SK-N-DZ (cell line): ENCODE measurements at regions not wholly inside any gene's neighbourhood (a gene's known extent, or its start where the extent isn't known, plus 50 kb on each side); places are given as distances from the start of the nearest gene placed in this dataset.

ENCODE experiments used
- DNase-seq: peaks from one replicate; pipeline ENCODE4 v3.0.0-alpha.2; 2015; ENCODE audit warnings: low spot score

DNA sequence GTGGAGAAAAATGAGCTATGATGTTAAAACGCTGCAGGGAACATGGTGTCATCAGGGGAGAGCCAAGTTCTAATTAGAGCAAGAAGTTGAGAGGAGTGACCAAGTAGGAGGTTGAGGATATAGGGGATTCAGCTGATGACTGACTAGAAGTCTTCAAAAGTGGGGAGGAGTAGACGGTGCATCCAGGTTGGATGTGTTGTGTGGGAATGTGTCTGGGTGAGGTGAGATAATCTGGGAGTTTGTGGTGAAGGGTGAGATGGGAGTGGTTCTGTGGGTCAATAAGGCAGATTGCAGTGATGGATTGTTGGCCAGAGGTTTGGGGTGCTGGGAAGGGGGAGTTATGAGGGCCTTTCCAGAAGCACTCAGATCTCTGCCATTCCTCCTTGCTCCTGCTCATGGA, 72.0 kb upstream of the IRF2BP2 start:
- DNase-seq: no peak

DNA sequence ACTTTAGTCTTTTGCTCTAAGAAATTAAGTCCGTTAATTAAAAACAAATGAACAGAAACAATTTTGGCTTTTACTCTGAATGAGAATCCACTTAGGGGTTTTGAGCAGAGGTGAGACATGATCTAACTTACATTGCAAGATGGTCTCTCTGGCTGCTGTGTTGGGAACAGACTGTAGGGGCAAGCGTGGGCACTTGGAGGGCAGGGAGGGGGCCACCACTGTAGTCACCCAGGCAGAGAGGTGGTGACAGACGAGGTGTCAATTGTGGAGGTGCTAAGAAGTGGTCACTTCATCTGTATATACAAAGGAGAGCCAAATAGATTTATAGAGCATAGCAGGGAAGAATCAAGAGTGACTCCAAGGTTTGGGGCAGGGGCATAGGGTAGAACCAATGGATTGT, 71.1 kb upstream of the IRF2BP2 start:
- no peak for DNase-seq

DNA sequence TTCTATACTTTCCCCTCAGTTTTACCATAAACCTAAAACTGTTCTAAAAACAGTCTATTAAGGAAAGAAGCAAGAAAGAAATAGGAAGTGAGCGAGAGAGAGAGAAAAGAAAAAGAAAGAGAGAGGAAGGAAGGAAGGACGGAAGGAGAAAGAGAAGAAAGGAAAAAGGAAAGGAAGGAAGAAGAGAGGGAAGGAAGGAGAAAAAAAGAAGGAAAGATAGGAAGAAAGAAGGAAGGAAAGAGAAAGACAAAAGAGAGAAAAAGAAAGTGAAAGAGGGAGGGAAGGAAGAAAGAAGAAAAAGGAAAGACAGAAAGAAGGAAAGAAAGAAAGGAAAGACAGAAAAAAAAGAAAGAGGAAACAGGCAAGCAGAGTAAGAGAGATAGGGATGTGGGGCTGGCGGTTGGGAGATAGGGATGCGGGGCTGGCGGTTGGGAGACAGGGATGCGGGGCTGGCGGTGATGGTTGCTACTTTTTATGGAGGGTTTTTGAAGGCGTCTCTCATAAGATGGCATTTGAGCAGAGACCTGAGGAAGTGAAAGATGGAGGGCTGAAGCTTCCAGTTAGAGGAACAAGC, 70.4 kb upstream of the IRF2BP2 start:
- no peak for DNase-seq

DNA sequence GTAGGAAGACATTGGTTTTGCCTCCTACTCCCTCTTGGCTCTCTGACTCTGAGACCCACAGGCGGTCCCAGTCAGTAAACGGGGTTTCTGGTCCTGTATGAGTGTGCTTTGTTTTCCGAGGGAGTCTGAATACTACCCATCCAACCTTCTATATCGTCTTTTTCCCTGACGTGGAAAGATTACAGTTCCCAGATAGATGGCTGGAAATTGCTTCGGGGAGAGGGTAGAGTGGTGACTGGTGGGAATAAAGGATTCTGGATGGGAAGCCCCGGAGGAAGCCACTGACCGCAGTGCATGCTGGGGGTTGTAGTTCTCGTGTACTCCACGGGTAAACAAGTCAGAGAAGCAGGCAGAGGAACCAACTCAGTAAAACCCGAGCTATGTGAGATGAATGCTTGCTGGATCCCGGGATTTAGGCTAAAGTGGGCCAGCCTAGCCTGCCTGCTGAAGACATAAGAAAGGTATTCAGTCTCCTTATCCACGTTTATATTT, 66.2 kb upstream of the IRF2BP2 start:
- DNase-seq: peak; percentile 82

DNA sequence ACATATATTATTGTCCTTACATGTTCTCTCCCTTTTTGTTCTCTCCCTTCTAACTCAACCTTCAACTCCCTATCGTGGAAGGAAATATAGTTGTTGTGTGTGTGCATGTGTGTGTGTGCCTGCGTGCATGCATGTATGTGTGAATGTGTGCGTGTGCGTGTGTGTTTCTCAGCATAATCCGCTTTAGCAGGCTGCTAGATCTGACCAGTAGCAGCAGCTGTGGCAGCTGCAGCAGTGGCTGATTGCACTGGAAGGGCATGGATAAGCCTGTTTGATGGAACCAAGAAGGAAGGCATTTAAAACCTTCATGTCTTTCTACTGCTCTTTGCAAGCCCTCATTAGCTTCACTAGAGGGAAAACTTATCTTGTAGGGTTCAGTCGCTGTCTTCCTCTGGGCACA, 65.6 kb upstream of the IRF2BP2 start:
- DNase-seq: peak; percentile 21

DNA sequence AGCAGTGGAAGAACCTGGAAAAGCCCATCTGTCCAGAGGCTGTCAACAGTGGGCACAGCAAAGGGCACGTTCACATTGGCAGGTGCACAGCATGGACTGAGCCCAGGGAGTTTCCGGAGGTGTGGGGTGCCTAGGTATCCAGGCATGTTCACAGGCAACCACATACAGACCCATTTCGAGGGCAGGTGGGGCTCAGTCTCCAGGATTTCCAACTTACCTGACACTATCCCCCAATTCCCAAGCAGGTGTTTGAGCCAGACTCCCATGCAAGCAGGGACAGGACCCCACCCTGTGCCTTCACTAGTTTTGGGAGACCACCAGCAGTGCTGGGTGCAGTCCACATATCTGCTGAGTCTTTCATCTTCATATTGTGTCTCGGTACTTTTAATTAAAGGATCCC, 65.0 kb upstream of the IRF2BP2 start:
- no peak for DNase-seq

DNA sequence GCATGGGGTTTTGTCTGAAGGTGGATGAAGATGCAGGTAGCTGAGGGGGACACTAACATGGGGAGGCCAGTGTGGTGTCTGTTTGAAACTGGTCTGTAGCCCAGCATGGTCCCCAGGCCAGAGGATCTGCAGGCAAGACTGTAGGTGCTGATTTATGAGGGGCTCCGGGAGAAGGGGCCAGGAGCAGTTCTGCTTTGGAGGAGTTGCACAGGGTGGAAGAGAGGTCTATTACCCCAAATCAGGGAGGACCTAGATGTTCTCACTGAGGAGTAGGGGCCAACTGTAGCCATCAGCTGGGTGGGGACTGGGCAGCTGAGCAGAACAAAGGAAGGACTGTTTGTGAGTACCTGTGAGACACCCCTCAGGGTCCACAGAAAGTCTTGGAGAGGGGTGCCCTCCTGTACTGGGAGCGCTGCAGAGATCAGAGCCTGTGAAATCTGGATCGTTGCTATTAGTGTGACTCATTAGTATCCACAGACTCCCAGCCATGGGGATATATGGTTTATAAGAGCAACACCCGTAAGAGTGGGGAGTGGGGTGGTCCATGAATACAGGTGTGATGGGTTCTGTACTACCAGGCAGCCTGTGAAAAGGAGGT, 64.3 kb upstream of the IRF2BP2 start:
- no peak for DNase-seq

DNA sequence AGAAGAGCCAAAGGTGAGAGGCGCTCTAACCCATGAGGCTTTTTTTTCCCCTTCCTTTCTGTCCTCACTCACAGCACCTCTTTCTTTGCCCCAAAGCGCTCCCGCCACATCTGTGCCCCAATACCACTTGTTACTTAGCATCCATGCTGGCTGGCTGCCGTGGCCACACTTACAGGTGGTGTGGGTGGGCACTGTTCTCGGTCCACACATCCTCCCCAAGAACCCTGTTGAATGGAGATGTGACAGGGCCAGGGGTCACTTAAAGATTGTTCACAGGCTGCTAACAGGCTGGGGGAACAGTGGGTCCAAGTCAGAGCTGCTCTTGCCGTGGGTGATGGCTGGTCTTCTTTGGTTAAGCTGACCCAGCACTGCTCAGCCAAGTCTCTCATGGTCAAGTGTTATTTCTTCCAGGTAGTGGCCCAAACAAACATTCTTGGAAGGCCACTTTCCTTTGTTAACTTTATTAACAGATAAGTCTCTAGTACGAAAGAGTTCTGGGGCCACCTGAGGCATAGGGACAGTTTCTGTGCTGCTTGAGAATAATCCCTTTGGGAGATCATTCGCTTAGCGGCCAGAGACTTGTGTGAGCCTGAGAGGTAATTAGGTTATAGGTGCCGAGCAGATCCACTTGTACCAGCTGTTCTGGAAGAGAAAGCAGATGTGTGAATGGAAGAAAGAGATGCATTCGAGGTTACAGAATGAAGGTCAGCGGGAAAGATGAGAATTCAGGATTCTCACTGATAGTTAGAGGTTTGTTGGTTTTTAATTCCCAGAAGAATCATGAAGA, 62.6 kb upstream of the IRF2BP2 start:
- peak; percentile 63 for DNase-seq

DNA sequence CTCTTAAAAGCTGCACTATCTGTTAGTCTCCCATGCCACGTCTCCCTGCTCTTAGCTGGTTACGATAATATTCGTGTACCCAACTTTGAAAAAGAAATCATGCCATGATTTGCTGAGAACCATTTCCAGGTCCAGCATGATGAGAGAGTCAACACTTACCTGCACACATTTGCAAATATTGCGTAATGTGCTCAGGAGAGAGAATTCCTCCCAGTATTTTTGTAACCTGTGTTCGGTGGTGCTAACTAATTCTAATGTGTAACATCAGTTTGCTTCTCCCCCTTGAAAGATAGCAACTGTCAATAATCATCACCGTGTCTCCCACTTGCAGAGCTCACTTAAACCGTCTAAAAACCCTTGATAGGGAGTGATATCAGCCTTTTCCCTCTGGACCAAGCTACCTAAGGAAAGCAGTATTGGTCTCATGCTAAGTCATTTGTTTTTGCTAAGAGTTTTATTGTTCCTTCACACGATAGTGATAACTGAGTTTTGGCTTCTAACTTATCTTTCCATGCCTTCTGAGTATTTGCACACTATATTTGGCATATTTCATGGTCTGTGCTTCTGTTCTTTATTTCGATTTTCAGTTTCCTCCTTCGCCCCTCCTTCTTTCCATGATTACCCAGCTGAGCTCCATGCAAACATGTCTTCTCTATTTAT, 61.1 kb upstream of the IRF2BP2 start:
- DNase-seq: no peak

DNA sequence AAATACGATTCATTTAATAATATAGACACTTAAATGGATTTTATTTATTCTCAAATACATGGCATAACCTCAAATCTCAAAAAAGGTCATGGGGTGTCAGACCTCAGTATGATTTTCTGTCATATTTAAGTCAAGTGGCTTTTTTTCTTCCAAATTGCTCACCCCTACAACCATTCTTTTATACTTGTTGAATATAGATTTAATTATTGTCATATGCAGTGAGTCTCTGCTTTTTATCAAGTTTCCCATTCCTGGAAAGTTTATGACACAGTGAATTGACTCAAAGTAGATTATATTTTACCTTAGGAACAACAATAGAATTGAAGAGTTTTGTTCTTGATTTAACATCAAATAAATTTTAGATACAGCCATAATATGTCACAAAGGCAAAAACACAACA, 59.5 kb upstream of the IRF2BP2 start:
- DNase-seq: no peak

DNA sequence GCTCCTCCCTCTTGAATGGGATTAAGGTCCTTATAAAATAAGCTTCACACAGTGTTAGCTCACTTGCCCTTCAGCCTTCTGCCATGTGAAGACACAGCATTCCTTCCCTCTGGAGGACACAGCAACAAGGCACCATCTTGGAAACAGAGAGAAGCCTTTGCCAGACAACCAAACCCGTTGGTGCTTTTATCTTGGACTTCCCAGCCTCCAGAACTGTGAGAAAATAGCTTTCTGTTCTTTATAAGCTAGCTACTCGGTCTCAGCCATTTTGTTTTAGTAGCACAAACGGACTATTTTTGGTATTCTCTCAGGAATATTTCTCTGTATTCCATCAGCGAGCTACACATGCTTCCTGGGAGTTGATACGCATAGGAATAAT, 58.6 kb upstream of the IRF2BP2 start:
- no peak for DNase-seq

DNA sequence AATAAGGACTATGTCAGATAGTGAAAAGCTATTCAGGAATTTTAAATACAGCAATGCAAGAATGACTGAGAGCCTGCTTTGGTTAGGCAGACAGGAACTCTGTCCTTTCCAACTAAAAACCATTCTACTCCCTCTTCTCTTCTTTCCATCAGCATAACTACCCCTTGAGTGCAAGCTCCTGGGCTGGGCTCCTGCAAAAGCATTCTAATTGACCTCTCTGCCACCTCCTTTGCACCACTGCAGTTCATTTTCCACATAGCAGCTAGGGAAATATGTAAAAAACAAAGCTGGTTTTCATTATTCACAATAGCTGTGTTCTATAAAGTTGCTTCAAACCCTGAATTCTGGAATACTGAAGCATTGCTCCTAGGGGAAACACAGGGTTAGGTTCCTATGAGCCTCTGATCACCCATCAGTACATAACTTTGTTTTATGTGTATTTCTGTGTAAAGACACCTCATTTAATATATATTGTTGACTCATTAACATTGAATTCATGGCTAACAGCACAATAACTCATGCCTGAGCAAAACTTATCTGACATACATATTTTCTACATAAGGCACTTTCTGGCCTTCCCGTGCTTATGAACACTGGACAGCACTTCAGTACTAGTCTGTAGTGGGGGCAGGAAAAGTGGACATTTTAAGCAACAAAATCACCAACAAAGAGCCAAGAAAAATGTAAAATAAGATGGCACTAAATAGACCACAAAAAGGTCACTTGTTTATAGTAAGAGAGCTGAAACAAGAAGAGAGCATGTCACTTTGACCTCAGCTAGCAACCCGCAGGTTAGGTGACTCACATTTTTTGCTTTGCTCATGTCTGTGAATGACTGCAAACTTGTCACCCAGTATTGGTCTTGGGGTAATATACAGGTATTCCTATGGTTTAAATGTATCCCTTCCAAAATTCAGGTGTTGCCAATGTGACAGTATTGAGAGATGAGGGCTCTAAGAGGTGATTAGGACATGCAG, 57.9 kb upstream of the IRF2BP2 start:
- no peak for DNase-seq

DNA sequence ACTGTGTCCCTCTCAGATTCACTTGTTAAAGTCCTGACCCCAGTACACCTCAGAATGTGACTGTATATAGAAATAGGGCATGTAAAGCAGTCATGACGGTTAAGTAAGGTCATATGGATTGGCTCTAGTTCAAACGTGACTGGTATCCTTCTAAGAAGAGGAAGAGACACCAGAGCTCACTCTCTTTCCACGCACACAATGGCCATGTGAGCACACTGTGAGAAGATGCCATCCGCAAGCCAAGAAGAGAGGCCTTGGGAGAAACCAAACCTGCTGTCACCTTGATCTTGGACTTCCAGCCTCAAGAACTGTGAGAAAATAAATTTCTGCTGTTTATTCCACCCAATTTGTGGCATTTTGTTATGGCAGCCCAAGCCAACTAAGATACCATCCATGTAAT, 56.8 kb upstream of the IRF2BP2 start:
- DNase-seq: no peak

DNA sequence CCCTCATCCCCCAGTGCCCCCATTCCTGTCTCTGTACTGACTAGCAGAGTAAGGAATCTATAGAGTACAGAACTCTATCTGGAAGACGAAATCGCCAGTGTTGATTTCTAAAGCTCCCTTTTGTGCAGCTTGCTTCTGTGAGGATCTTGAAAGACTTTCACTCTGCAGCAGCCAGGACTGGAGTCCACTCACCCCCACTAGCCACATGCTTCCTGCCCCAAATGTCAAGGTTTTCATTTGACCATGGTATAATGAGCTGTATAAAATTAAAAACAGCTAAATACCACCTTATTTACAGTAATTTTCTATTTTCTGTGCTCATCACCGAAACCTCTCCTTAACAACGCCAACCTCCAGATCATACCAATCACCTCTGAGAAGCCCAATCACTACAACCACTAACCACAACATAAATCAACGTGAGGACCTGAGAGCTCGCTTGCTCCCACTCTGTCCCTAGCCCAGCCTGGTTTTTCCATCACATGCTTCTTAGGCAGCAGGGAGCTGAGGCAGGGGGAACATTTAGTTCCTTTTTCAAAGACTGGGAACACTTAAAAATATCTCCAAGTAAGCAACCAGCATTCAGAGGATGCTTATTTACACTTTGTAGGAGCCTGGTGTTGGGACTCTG, 56.1 kb upstream of the IRF2BP2 start:
- no peak for DNase-seq

DNA sequence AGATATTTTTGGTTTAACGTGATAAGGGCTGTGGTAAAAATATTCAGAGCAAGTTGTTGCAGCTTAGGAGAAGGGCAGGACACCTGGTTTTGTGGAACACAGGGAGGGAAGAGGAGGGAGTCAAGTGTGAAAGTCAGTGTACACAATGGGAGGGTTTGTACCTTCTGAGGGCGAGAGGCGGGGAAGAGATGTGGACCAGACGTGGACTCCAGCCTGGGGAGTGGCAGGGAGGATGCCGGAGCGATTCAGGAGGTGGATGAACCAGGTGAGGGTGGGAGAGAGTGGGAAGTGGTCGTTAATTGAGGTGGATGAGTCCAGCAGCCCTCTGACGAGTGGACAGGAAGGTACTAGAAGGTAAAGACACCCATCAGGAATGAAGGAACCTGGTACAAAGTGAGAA, 52.2 kb upstream of the IRF2BP2 start:
- DNase-seq: no peak

DNA sequence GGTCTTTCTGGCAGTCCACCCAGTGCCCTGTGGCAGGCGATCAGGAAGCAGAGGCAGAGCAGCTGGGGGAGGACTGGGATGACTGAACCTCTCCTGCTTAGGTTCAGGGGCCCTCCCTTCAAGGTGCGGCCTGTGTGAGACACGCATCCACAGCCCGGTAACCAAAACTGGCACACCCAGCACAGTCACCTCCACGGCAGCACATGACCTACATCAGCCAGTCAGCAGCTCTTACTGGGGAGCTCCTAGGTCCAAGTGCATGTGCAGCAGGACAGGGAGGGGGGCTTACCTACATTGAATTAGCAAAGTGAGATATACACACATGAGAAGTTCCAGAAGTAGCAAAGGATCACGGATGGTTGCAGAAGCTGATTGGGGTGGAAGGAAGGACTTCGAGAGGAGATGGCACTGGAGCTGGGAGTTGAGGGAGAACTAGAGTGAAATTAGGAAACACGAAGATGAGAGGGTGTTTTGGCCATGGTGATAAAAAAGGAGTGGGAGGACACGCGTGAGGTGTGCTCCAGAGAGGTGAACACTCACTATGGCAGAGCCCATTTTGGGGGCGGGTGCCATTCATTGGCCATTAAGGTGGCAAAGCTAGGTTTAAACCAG, 51.4 kb upstream of the IRF2BP2 start:
- no peak for DNase-seq

DNA sequence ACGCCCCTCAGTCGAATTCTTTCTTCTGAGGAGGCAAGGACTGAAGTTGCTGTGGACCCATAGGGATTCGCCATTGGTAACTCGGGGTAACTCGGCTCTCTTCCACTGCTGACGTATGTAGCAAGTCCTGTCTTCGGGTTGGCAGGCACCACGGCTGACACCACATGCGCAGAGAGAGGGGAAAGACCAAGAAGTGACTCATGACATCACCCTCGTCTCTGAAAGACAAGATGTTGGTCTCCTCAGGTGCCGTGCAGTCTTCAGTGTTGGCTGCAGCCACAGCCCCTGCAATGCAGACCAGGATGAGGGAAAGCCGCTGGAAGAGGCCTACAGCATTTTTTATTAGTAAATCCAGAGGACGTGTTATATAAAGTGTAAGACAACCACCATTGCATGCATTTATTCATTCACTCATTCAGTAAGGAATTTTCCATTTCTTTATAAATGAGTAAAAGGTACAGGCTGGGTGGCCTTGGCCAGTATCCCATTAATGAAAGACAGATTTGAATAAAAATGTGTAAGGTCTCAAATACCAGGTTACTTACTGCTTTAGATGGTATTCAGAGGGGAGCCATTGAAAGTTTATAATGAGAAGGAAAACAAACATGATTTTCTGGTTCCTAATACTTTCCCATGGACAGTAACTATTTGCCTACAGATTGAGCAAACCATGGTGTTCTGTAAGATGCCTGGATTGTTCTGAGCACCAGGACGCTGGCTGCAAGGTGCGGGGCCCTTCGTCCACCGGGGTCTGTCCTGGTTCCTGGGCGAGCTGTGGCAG, 50.7 kb upstream of the IRF2BP2 start:
- no peak for DNase-seq
